Activated naive CD8-positive, alpha-beta T cell treated with anti-CD3 and anti-CD28 coated beads for 36 hours (primary cell): ENCODE measurements at regions not wholly inside any gene's neighbourhood (a gene's known extent, or its start where the extent isn't known, plus 50 kb on each side); places are given as distances from the start of the nearest gene placed in this dataset.
"Not testable (repeated sequence)": the region's sequence is repeated elsewhere in the genome, so short reads cannot be mapped to it uniquely, and the experiment has no call there.

Experiments
- DNase-seq: peaks from one replicate; pipeline ENCODE4 v3.0.0; 2021
- H3K27ac Mint-ChIP-seq: one replicate; pipeline ENCODE4 v1.8.0; 2022; ENCODE audit warnings: mild to moderate bottlenecking, moderate library complexity, mixed read lengths
- H3K27me3 Mint-ChIP-seq: one replicate; pipeline ENCODE4 v1.8.0; 2022; ENCODE audit warnings: mild to moderate bottlenecking, mixed read lengths
- H3K36me3 Mint-ChIP-seq: one replicate; pipeline ENCODE4 v1.8.0; 2021; ENCODE audit warnings: mild to moderate bottlenecking, mixed read lengths
- H3K4me1 Mint-ChIP-seq: one replicate; pipeline ENCODE4 v1.8.0; 2021; ENCODE audit warnings: mixed read lengths
- H3K4me3 Mint-ChIP-seq: one replicate; pipeline ENCODE4 v1.8.0; 2022; ENCODE audit warnings: mild to moderate bottlenecking, moderate library complexity, mixed read lengths
- H3K9me3 Mint-ChIP-seq: one replicate; pipeline ENCODE4 v1.8.0; 2022; ENCODE audit warnings: mixed read lengths

DNA sequence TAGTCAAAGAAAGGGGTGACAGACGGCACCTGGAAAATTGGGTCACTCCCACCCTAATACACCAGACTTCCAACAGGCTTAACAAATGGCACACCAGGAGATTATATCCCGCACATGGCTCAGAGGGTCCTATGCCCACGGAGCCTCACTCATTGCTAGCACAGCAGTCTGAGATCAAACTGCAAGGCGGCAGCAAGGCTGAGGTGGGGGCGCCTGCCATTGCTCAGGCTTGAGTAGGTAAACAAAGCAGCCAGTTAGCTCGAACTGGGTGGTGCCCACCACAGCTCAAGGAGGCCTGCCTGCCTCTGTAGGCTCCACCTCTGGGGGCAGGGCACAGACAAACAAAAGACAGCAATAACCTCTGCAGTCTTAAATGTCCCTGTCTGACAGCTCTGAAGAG is 482.5 kb downstream of the SUCLG1 start:
- not testable (repeated sequence) for H3K4me3 Mint-ChIP-seq, H3K36me3 Mint-ChIP-seq, H3K27ac Mint-ChIP-seq, H3K4me1 Mint-ChIP-seq, H3K27me3 Mint-ChIP-seq, DNase-seq, H3K9me3 Mint-ChIP-seq

DNA sequence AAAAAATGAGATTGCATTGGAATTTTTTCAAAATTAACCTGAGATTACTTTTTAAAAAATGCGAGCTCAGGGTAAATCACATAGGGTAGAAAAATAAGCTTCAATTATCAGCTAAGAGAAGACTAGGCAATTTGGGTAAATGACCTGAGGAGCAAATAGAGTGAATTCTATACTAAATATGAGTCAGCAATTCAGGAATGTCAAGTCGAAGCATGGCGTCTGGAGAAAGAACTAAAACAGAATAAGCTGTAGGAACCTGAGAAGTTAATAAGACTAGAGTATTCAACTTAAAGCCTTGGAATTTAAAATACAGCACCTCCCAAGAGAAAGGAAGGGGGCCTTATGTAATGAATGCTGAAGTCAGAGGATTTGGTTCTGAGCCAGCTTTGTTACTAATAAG is 487.0 kb downstream of the SUCLG1 start:
- H3K4me3 Mint-ChIP-seq = no peak overlapping the region
- DNase-seq = no peak
- no peaks in the 10 kb centered on the region for H3K36me3 Mint-ChIP-seq
- peaks cover 9% of the 10 kb centered on the region for H3K27me3 Mint-ChIP-seq
- no peak overlapping the region for H3K27ac Mint-ChIP-seq
- peaks cover 5% of the 10 kb centered on the region for H3K9me3 Mint-ChIP-seq
- H3K4me1 Mint-ChIP-seq = no peaks in the 10 kb centered on the region

DNA sequence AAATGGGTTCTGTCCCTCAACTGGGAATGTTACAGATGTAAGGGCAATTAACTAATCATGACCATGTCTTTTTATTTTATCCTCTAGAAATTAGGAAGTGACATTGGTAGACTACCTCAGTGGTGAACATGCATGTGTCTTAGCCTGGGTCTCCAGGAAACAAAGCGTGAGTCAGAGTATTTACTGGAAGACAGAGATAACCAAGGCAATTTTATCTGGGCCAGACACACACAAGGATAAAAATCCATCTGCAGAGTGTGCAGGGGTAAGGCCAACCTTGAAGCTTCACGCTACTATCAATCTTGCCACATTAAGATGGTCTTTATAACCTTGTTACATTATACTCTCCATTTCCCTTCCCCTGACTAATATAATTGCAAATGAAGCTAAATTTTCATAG is 487.5 kb downstream of the SUCLG1 start:
- peaks cover 5% of the 10 kb centered on the region for H3K9me3 Mint-ChIP-seq
- no peak overlapping the region for H3K4me3 Mint-ChIP-seq
- H3K27ac Mint-ChIP-seq = no peak overlapping the region
- no peak for DNase-seq
- H3K4me1 Mint-ChIP-seq = no peaks in the 10 kb centered on the region
- peaks cover 9% of the 10 kb centered on the region for H3K27me3 Mint-ChIP-seq
- no peaks in the 10 kb centered on the region for H3K36me3 Mint-ChIP-seq

DNA sequence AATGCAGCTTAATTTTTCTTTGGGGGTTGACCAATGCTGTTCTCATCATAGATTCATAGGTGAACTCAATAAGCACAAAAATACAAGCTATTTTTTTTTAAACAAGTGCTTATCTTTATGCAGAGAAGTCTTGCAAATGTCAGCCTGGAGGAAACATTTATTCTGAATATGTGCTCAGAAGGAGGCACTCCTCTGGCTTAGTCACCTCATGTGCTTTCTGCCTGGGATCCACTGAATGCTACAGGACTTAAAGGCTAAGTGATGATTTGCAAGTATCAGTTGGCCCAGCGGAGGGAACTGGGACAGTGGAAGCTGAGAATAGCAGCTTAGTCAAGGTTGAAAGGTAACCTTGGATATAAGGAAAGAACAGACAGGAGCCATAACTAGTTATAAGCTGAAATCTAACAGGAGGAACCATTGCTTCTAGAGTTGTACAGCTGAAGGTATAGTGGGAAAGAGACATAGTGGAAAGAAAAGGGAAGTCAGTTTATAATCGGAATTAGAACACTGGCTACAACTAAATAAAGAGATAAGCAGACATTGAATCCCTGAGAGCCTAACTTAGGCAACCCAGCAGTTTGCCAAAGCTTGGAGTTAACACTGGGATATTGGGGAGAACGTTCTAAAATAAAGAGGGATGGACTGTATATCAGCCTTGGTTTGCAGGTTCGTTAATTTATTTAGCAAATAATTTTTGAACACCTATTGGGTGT is 488.7 kb downstream of the SUCLG1 start:
- Mint-ChIP-seq H3K27me3 (peaks cover 9% of the 10 kb centered on the region), H3K4me1 (no peaks in the 10 kb centered on the region), H3K4me3 (no peak overlapping the region), H3K36me3 (no peaks in the 10 kb centered on the region), H3K27ac (no peak overlapping the region), H3K9me3 (peaks cover 5% of the 10 kb centered on the region)
- no peak for DNase-seq

DNA sequence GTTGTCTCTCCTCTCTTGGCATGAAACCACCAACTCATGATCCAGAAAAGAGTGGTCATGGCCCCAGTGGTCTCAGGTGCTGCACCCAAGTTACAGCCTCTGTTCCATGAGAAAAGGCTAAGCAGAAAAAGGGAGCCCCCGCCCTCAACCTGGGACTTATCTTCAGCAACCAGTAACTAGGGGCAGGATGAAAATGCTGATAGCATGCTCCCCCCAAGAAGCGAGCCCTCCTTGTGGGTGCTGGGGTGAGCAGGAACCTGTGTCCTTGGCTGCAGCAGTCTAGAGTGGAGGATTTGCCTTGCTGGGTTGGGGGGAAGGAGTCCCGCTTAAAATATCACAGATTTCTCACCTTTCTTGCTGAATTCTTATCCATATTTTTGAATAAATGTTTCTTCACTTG is 490.0 kb downstream of the SUCLG1 start:
- Mint-ChIP-seq H3K4me1 (no peaks in the 10 kb centered on the region), H3K27me3 (peaks cover 9% of the 10 kb centered on the region), H3K36me3 (no peaks in the 10 kb centered on the region), H3K4me3 (no peak overlapping the region), H3K9me3 (peaks cover 2% of the 10 kb centered on the region), H3K27ac (no peak overlapping the region)
- no peak for DNase-seq

DNA sequence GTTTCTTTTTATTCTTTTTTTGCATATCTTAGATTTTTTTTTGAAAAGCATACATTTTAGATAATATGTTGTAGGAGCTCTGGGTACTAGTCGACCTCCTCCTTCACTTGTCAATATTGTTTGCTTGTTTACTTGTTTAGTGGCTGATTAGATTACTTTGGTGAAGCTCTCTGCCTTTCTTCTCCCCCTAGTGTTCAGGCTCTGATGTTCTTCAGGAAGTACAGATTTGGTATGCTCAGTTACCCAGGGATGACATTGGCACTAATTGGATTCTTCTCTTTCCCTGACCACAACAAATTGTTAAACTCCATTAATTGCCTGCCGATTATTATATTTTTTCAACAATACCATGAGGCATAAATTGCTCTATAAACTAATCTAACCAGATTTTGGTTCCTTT is 491.2 kb downstream of the SUCLG1 start:
- no peak overlapping the region for H3K27ac Mint-ChIP-seq
- H3K36me3 Mint-ChIP-seq = no peaks in the 10 kb centered on the region
- no peaks in the 10 kb centered on the region for H3K4me1 Mint-ChIP-seq
- no peak overlapping the region for H3K4me3 Mint-ChIP-seq
- H3K9me3 Mint-ChIP-seq = peaks cover 2% of the 10 kb centered on the region
- peaks cover 9% of the 10 kb centered on the region for H3K27me3 Mint-ChIP-seq
- no peak for DNase-seq

DNA sequence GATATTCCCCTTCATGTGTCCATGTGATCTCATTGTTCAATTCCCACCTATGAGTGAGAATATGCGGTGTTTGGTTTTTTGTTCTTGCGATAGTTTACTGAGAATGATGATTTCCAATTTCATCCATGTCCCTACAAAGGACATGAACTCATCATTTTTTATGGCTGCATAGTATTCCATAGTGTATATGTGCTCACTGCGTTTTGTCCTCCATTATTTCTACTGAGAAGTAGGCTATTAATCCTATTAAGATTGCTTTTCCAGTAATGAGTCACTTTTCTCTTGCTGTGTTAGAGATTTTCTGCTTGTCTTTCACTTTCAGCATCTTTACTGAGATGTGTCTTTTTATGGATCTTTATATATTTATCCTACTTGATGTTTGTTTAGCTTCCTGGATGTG is 492.1 kb downstream of the SUCLG1 start:
- H3K27me3 Mint-ChIP-seq, H3K9me3 Mint-ChIP-seq, H3K27ac Mint-ChIP-seq, DNase-seq, H3K36me3 Mint-ChIP-seq, H3K4me1 Mint-ChIP-seq, H3K4me3 Mint-ChIP-seq: not testable (repeated sequence)

DNA sequence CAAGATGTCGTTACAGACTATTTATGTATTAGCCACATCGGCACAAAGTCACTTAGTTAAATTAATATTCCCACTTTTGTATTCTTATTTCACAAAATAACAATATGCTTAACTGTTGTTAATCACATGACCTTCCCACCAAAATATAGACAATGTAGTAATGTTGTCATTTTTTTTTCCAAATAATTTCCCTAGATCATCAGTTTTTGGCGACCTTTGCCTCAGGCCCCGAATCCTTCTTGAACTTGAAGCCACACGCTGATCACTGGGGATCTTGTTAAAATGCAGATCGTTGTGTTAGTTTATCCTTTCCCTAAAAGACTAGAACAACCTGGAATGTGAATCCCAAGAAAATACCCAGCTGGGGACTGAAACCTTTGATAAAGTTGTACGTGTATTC is 497.6 kb downstream of the SUCLG1 start:
- Mint-ChIP-seq H3K27ac (no peak overlapping the region), H3K36me3 (no peaks in the 10 kb centered on the region), H3K4me3 (no peak overlapping the region), H3K4me1 (no peaks in the 10 kb centered on the region), H3K27me3 (no peaks in the 10 kb centered on the region), H3K9me3 (no peaks in the 10 kb centered on the region)
- no peak for DNase-seq

DNA sequence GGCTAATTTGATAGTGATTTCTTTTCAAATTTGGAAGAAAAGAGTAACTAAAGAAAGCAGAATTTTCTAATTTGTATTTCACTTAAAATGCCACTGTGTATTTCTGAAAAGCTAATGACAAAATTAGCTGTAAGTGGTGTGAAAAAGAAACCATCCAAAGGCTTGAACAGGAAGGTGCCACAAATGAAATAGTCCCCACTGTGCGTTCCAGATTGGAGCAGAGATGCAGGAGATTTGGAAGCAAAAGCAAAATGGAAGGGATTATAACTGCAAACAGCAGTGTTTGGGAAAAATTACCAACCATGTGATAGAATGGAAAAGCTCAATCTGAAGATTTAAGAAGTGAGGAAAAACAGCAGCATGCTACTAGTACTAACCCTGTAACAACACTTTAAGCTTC is 498.7 kb downstream of the SUCLG1 start:
- Mint-ChIP-seq H3K36me3 (no peaks in the 10 kb centered on the region), H3K27ac (no peak overlapping the region), H3K27me3 (no peaks in the 10 kb centered on the region), H3K4me1 (no peaks in the 10 kb centered on the region), H3K4me3 (no peak overlapping the region), H3K9me3 (no peaks in the 10 kb centered on the region)
- DNase-seq = no peak

DNA sequence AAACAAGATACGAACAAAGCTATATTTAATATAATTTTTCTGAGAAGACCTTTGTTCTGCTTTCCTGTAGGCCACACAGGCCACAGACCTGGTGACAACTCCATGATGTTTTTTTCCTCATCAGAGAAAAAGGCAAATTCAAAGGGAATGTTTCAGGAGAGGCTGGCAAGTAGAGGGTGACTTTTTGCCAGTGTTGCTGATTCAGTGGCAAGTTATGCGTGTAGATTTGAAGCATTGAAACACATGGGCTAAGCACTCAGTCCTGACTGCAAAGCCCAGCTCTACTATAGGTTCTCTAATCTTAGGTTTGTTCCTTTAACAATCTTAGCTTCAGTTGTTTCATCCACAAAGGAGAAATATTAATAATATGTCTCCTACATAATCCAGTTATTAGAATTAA is 499.8 kb downstream of the SUCLG1 start:
- no peaks in the 10 kb centered on the region for H3K27me3 Mint-ChIP-seq
- no peak for DNase-seq
- no peak overlapping the region for H3K27ac Mint-ChIP-seq
- H3K4me1 Mint-ChIP-seq = no peaks in the 10 kb centered on the region
- no peaks in the 10 kb centered on the region for H3K36me3 Mint-ChIP-seq
- H3K4me3 Mint-ChIP-seq = no peak overlapping the region
- H3K9me3 Mint-ChIP-seq = no peaks in the 10 kb centered on the region

DNA sequence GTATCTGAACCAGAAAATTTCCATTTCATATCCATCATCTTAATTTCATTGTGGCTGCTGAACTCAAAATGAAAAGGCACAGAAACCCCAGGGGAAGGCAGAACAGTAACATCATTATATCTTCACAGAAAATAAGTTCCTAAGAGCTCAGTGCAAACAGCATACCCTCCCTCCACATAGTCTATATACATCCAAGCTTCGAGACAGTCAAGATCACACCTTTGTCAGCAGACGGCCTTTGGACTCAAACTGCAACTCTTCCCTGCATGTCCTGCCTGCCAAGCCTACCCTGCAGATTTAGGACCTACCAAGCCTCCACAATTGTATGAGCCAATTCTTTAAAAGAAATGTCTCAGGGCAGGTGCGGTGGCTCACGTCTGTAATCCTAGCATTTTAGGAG is 502.1 kb downstream of the SUCLG1 start:
- H3K27ac Mint-ChIP-seq = no peak overlapping the region
- no peak overlapping the region for H3K4me3 Mint-ChIP-seq
- DNase-seq = no peak
- H3K9me3 Mint-ChIP-seq = no peaks in the 10 kb centered on the region
- no peaks in the 10 kb centered on the region for H3K4me1 Mint-ChIP-seq
- H3K36me3 Mint-ChIP-seq = no peaks in the 10 kb centered on the region
- H3K27me3 Mint-ChIP-seq = no peaks in the 10 kb centered on the region

DNA sequence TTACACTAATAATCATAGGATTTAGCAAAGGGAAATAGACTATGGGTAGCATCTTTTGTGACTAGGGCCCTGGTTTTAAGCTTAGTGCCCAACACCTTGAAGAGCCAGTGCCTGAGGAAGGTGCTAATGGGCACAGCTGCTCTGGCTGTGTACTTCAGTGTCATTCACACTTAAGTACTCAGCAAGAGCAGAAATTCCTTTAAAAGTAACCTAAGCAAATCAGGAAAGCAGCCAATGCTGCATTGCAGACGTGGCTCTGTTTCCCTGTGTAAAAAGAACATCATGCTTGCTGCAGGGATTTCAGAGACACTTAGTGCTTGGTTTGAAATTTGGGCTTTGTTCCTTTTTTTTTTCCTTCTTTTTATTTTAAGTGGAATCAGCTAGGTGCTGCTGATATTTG is 505.4 kb downstream of the SUCLG1 start:
- H3K27me3 Mint-ChIP-seq = no peaks in the 10 kb centered on the region
- H3K9me3 Mint-ChIP-seq = no peaks in the 10 kb centered on the region
- no peak overlapping the region for H3K27ac Mint-ChIP-seq
- H3K4me1 Mint-ChIP-seq = no peaks in the 10 kb centered on the region
- no peak overlapping the region for H3K4me3 Mint-ChIP-seq
- H3K36me3 Mint-ChIP-seq = no peaks in the 10 kb centered on the region
- DNase-seq = no peak

DNA sequence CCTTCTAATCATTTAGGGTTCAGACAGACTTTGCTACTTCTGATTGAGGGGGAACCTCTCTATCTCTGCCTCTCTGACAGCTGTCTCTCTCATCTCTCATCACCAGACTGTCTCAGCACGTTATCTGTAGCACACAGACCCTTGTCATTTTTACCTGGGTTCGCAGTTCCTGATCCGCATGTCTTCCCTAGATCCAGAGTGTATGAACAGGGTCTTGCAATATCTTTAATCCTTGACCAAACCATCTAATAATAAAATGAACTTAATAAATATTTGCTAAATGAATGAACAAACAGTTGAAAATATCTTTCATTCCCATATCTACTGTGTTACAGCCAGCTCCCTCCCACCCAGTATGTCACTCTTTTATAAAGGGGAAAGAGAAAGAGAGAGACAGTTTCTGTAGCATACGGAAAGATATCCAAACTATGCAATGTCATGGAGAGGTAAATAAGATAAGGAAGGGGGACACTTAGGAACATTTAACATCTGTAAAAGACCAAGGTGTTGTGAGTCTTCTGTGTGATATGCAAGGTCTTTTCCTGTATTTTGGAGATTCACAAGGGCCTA is 507.6 kb downstream of the SUCLG1 start:
- H3K4me3 Mint-ChIP-seq = no peak overlapping the region
- no peaks in the 10 kb centered on the region for H3K4me1 Mint-ChIP-seq
- no peaks in the 10 kb centered on the region for H3K36me3 Mint-ChIP-seq
- H3K27ac Mint-ChIP-seq = no peak overlapping the region
- no peak for DNase-seq
- no peaks in the 10 kb centered on the region for H3K9me3 Mint-ChIP-seq
- no peaks in the 10 kb centered on the region for H3K27me3 Mint-ChIP-seq

DNA sequence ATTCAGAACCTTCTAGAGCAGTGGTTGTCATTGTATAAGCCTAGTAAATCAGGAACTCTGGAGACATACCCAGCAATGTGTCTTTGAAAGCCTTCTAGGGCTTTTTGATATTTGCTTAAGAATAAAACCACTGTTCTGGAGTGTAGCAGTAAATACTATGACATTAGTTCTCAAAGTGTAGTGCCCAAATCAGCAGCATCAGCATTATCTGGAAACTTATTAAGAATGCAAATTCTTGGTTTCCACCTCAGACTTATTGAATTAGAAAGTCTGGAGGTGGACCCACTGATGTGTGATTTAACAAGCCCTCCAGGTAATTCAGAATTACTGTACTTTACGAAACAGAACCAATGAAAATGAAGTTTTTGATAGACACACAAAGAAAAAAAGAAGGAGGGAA is 509.7 kb downstream of the SUCLG1 start:
- Mint-ChIP-seq H3K4me1 (no peaks in the 10 kb centered on the region), H3K36me3 (no peaks in the 10 kb centered on the region), H3K9me3 (no peaks in the 10 kb centered on the region), H3K27ac (no peak overlapping the region), H3K4me3 (no peak overlapping the region), H3K27me3 (no peaks in the 10 kb centered on the region)
- DNase-seq = no peak

DNA sequence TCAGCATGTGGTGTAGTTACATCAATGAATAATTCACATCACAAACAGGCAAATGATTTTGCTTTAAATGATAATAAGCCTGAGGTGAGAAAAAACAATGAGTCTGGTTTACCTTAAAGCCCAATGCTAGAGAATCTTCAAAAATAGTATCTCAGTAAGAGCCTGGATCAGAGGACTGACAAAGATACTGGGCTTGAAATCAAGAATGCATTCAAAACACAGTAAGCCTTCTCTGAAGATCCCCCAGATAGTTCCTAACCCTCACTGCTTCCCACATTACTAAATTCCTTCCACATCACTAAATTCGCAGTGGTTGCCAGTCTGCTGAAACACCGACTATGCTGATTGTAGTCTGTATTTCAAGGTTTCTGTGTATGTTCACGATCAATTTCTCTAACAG is 514.9 kb downstream of the SUCLG1 start:
- no peak overlapping the region for H3K4me3 Mint-ChIP-seq
- H3K9me3 Mint-ChIP-seq = no peaks in the 10 kb centered on the region
- H3K27me3 Mint-ChIP-seq = no peaks in the 10 kb centered on the region
- no peaks in the 10 kb centered on the region for H3K4me1 Mint-ChIP-seq
- H3K27ac Mint-ChIP-seq = no peak overlapping the region
- H3K36me3 Mint-ChIP-seq = no peaks in the 10 kb centered on the region
- no peak for DNase-seq

DNA sequence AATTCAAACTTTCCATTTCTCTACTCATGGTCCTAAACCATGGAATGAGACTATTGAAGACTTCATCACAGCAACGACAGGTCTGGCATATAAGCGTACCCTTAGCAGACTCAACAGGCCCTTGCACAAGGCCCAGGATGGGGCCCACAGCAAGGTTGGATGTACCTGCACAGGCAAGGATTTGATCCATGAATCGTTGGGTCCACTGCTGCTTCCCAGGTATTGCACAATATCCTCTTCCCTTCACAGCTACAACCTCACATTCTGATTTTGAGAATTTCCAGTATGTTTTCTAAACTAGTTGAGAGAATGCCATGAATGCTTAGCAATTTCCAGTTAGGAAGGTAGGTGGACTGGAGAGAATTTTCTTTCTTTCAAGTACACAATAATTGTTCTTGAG is 515.8 kb downstream of the SUCLG1 start:
- Mint-ChIP-seq H3K4me1 (no peaks in the 10 kb centered on the region), H3K4me3 (no peak overlapping the region), H3K27me3 (no peaks in the 10 kb centered on the region), H3K9me3 (no peaks in the 10 kb centered on the region), H3K27ac (no peak overlapping the region), H3K36me3 (no peaks in the 10 kb centered on the region)
- DNase-seq = no peak
